Activated naive CD4-positive, alpha-beta T cell treated with anti-CD3 and anti-CD28 coated beads, Interleukin-2, amount 10 ng/mL, durations not matched to agents 7 days and 5 days (primary cell): ENCODE measurements at regions not wholly inside any gene's neighbourhood (a gene's known extent, or its start where the extent isn't known, plus 50 kb on each side); places are given as distances from the start of the nearest gene placed in this dataset.
"Not testable (repeated sequence)": the region's sequence is repeated elsewhere in the genome, so short reads cannot be mapped to it uniquely, and the experiment has no call there.

Experiments
- CTCF ChIA-PET: fragments of 350-600 bp; sonication (Branson Sonifier 250); formaldehyde crosslinking; loops from one replicate; lab custom pipeline; 2021; ENCODE audit warnings: antibody characterized with exemption; lab: Charles Lee
- DNase-seq: peaks from one replicate; pipeline ENCODE4 v3.0.0-alpha.2; 2020
- H3K27ac Mint-ChIP-seq: one replicate; pipeline ENCODE4 v1.8.0; 2021; ENCODE audit warnings: mild to moderate bottlenecking, moderate library complexity, mixed read lengths
- H3K27me3 Mint-ChIP-seq: one replicate; pipeline ENCODE4 v1.8.0; 2021; ENCODE audit warnings: mild to moderate bottlenecking, mixed read lengths
- H3K36me3 Mint-ChIP-seq: one replicate; pipeline ENCODE4 v1.8.0; 2021; ENCODE audit warnings: mixed read lengths
- H3K4me1 Mint-ChIP-seq: one replicate; pipeline ENCODE4 v1.8.0; 2021; ENCODE audit warnings: mixed read lengths
- H3K4me3 Mint-ChIP-seq: one replicate; pipeline ENCODE4 v1.8.0; 2021; ENCODE audit warnings: mild to moderate bottlenecking, moderate library complexity, mixed read lengths
- H3K9me3 Mint-ChIP-seq: one replicate; pipeline ENCODE4 v1.8.0; 2021; ENCODE audit warnings: mixed read lengths

GRCh38 chr2:58479535-58480140, 238.5 kb upstream of the FANCL start:
- H3K4me3 Mint-ChIP-seq: no peak overlapping the region
- no peak for DNase-seq
- no peaks in the 10 kb centered on the region for H3K9me3 Mint-ChIP-seq
- H3K36me3 Mint-ChIP-seq: no peaks in the 10 kb centered on the region
- no peak overlapping the region for H3K27ac Mint-ChIP-seq
- no peaks in the 10 kb centered on the region for H3K27me3 Mint-ChIP-seq
- no peaks in the 10 kb centered on the region for H3K4me1 Mint-ChIP-seq
- CTCF ChIA-PET: no interaction called here

GRCh38 chr2:58476556-58476955, 235.4 kb upstream of the FANCL start:
- CTCF ChIA-PET: no interaction called here
- Mint-ChIP-seq H3K9me3 (no peaks in the 10 kb centered on the region), H3K27me3 (no peaks in the 10 kb centered on the region), H3K4me3 (no peak overlapping the region), H3K36me3 (no peaks in the 10 kb centered on the region), H3K4me1 (no peaks in the 10 kb centered on the region), H3K27ac (no peak overlapping the region)
- no peak for DNase-seq

GRCh38 chr2:58475756-58476155, 234.6 kb upstream of the FANCL start:
- no peaks in the 10 kb centered on the region for H3K27me3 Mint-ChIP-seq
- DNase-seq: no peak
- H3K4me3 Mint-ChIP-seq: no peak overlapping the region
- H3K36me3 Mint-ChIP-seq: no peaks in the 10 kb centered on the region
- H3K4me1 Mint-ChIP-seq: no peaks in the 10 kb centered on the region
- H3K27ac Mint-ChIP-seq: no peak overlapping the region
- H3K9me3 Mint-ChIP-seq: no peaks in the 10 kb centered on the region
- CTCF ChIA-PET: no interaction called here

GRCh38 chr2:58473165-58473564, 232.0 kb upstream of the FANCL start:
- no peaks in the 10 kb centered on the region for H3K36me3 Mint-ChIP-seq
- H3K4me1 Mint-ChIP-seq: no peaks in the 10 kb centered on the region
- CTCF ChIA-PET: no interaction called here

GRCh38 chr2:58466804-58467203, 225.7 kb upstream of the FANCL start:
- no peak for DNase-seq
- Mint-ChIP-seq H3K4me1 (peaks cover 2% of the 10 kb centered on the region), H3K27me3 (no peaks in the 10 kb centered on the region), H3K36me3 (no peaks in the 10 kb centered on the region), H3K4me3 (no peak overlapping the region), H3K9me3 (no peaks in the 10 kb centered on the region), H3K27ac (no peak overlapping the region)
- CTCF ChIA-PET: no interaction called here

More at GRCh38 chr2:58473165-58473564, 232.0 kb upstream of the FANCL start:
- no peaks in the 10 kb centered on the region for H3K9me3 Mint-ChIP-seq
- H3K4me3 Mint-ChIP-seq: no peak overlapping the region
- H3K27ac Mint-ChIP-seq: no peak overlapping the region
- no peaks in the 10 kb centered on the region for H3K27me3 Mint-ChIP-seq
- no peak for DNase-seq

GRCh38 chr2:58466021-58466420, 224.9 kb upstream of the FANCL start:
- H3K4me1 Mint-ChIP-seq, H3K27me3 Mint-ChIP-seq, H3K9me3 Mint-ChIP-seq, H3K36me3 Mint-ChIP-seq, H3K27ac Mint-ChIP-seq, H3K4me3 Mint-ChIP-seq, DNase-seq, CTCF ChIA-PET: not testable (repeated sequence)

GRCh38 chr2:58460670-58461069, 219.5 kb upstream of the FANCL start:
- no peaks in the 10 kb centered on the region for H3K36me3 Mint-ChIP-seq

GRCh38 chr2:58449286-58450010, 208.3 kb upstream of the FANCL start:
- Mint-ChIP-seq H3K36me3 (no peaks in the 10 kb centered on the region), H3K4me3 (no peak overlapping the region), H3K9me3 (no peaks in the 10 kb centered on the region), H3K4me1 (no peaks in the 10 kb centered on the region), H3K27ac (no peak overlapping the region), H3K27me3 (peaks cover 6% of the 10 kb centered on the region)
- CTCF ChIA-PET: interaction anchor here (1.5 to 3.3 kb wide), 3 partner anchors 541 to 690 kb away, joined by 5 to 16 read pairs (median 8); no protein-coding TSS in a partner anchor
- DNase-seq: no peak

More at GRCh38 chr2:58460670-58461069, 219.5 kb upstream of the FANCL start:
- CTCF ChIA-PET: no interaction called here
- H3K27me3 Mint-ChIP-seq: no peaks in the 10 kb centered on the region
- H3K4me3 Mint-ChIP-seq: no peak overlapping the region
- no peak for DNase-seq
- H3K27ac Mint-ChIP-seq: no peak overlapping the region
- no peaks in the 10 kb centered on the region for H3K9me3 Mint-ChIP-seq
- H3K4me1 Mint-ChIP-seq: no peaks in the 10 kb centered on the region

GRCh38 chr2:58448845-58449244, 207.7 kb upstream of the FANCL start:
- Mint-ChIP-seq H3K4me1 (no peaks in the 10 kb centered on the region), H3K27me3 (peaks cover 6% of the 10 kb centered on the region), H3K4me3 (no peak overlapping the region), H3K36me3 (no peaks in the 10 kb centered on the region), H3K27ac (no peak overlapping the region), H3K9me3 (no peaks in the 10 kb centered on the region)
- DNase-seq: no peak
- CTCF ChIA-PET: interaction anchor here (1.5 to 3.6 kb wide), 4 partner anchors 541 to 689 kb away, joined by 5 to 16 read pairs (median 11); no protein-coding TSS in a partner anchor

GRCh38 chr2:58448065-58448507, 207.0 kb upstream of the FANCL start:
- peaks cover 6% of the 10 kb centered on the region for H3K27me3 Mint-ChIP-seq
- CTCF ChIA-PET: interaction anchor here (0.9 to 3.6 kb wide), 6 partner anchors 109 to 688 kb away, joined by 3 to 16 read pairs (median 6); no protein-coding TSS in a partner anchor
- no peaks in the 10 kb centered on the region for H3K4me1 Mint-ChIP-seq
- H3K4me3 Mint-ChIP-seq: no peak overlapping the region
- peak; percentile 45 for DNase-seq
- H3K36me3 Mint-ChIP-seq: no peaks in the 10 kb centered on the region
- H3K9me3 Mint-ChIP-seq: no peaks in the 10 kb centered on the region
- no peak overlapping the region for H3K27ac Mint-ChIP-seq

GRCh38 chr2:58447586-58447985, 206.5 kb upstream of the FANCL start:
- Mint-ChIP-seq H3K36me3 (no peaks in the 10 kb centered on the region), H3K27me3 (peaks cover 6% of the 10 kb centered on the region), H3K4me1 (no peaks in the 10 kb centered on the region), H3K9me3 (no peaks in the 10 kb centered on the region), H3K27ac (no peak overlapping the region), H3K4me3 (no peak overlapping the region)
- no peak for DNase-seq
- CTCF ChIA-PET: interaction anchor here (0.9 to 3.6 kb wide), 6 partner anchors 108 to 688 kb away, joined by 3 to 16 read pairs (median 6); no protein-coding TSS in a partner anchor

- Mint-ChIP-seq H3K9me3 (no peaks in the 10 kb centered on the region), H3K4me1 (no peaks in the 10 kb centered on the region), H3K27ac (no peak overlapping the region), H3K27me3 (no peaks in the 10 kb centered on the region), H3K4me3 (no peak overlapping the region), H3K36me3 (no peaks in the 10 kb centered on the region)
- no peak for DNase-seq
- CTCF ChIA-PET: no interaction called here
Measured at GRCh38 chr2:58441643-58442042, 200.5 kb upstream of the FANCL start.

- no peaks in the 10 kb centered on the region for H3K4me1 Mint-ChIP-seq
- no peaks in the 10 kb centered on the region for H3K27me3 Mint-ChIP-seq
- H3K36me3 Mint-ChIP-seq: no peaks in the 10 kb centered on the region
- H3K9me3 Mint-ChIP-seq: no peaks in the 10 kb centered on the region
- H3K27ac Mint-ChIP-seq: no peak overlapping the region
- no peak overlapping the region for H3K4me3 Mint-ChIP-seq
- DNase-seq: no peak
- CTCF ChIA-PET: no interaction called here
Measured at GRCh38 chr2:58436872-58437271, 195.7 kb upstream of the FANCL start.

GRCh38 chr2:58435246-58435645, 194.1 kb upstream of the FANCL start:
- CTCF ChIA-PET: no interaction called here
- no peak for DNase-seq
- Mint-ChIP-seq H3K36me3 (no peaks in the 10 kb centered on the region), H3K27ac (no peak overlapping the region), H3K4me1 (no peaks in the 10 kb centered on the region), H3K27me3 (peaks cover under 1% of the 10 kb centered on the region), H3K4me3 (no peak overlapping the region), H3K9me3 (no peaks in the 10 kb centered on the region)

GRCh38 chr2:58434692-58435091, 193.6 kb upstream of the FANCL start:
- H3K27me3 Mint-ChIP-seq: peaks cover 4% of the 10 kb centered on the region
- H3K27ac Mint-ChIP-seq: no peak overlapping the region
- no peaks in the 10 kb centered on the region for H3K4me1 Mint-ChIP-seq
- no peak overlapping the region for H3K4me3 Mint-ChIP-seq
- no peak for DNase-seq
- no peaks in the 10 kb centered on the region for H3K36me3 Mint-ChIP-seq
- no peaks in the 10 kb centered on the region for H3K9me3 Mint-ChIP-seq
- CTCF ChIA-PET: no interaction called here
